IMR-90 (cell line): ENCODE measurements at regions not wholly inside any gene's neighbourhood (a gene's known extent, or its start where the extent isn't known, plus 50 kb on each side); places are given as distances from the start of the nearest gene placed in this dataset.

Experiments
- ATAC-seq: fragments of 200-7000 bp; cut with Tn5 transposase; 2 replicates; pipeline ENCODE4 v1.9.1; 2020; ENCODE audit warnings: low read depth, mild to moderate bottlenecking, moderate library complexity
- BruUV-seq: library from RNA; stranded (reverse); fragments of 400-500 nt; replicated peaks from 2 replicates; lab custom pipeline; 2021; lab: Mats Ljungman, UMichigan
- CTCF ChIA-PET: fragments of 300-600 bp; formaldehyde crosslinking; extraction: SDS; loops from one replicate; lab custom pipeline; 2021; ENCODE audit warnings: antibody characterized with exemption; lab: Yijun Ruan, JAX
- POLR2A ChIA-PET: fragments of 300-600 bp; sonication (Branson Sonifier 250); formaldehyde crosslinking; loops from one replicate; lab custom pipeline; 2022; ENCODE audit warnings: antibody characterized with exemption; ENCODE audit not compliant: unreplicated experiment; lab: Charles Lee
- DNase-seq: peaks from one replicate; pipeline ENCODE4 v3.0.0; 2013
- H2AFZ ChIP-seq: replicated peaks from 2 replicates; pipeline ENCODE3; 2013; ENCODE audit warnings: low read length, mild to moderate bottlenecking; ENCODE audit not compliant: poor library complexity
- H2AK5ac ChIP-seq: 2 replicates; pipeline ENCODE4 v1.6.1; 2013; ENCODE audit warnings: low read depth, low read length, inconsistent platforms
- H2AK9ac ChIP-seq: replicated peaks from 2 replicates; pipeline ENCODE3; 2013; ENCODE audit warnings: mild to moderate bottlenecking, low read depth, low read length, moderate library complexity; ENCODE audit not compliant: poor library complexity
- H2BK120ac ChIP-seq: 2 replicates; pipeline ENCODE4 v1.6.1; 2013; ENCODE audit warnings: low read depth, low read length, inconsistent platforms
- H2BK15ac ChIP-seq: 3 replicates; pipeline ENCODE4 v1.6.1; 2013; ENCODE audit warnings: low read depth, low read length, inconsistent platforms
- H2BK20ac ChIP-seq: 2 replicates; pipeline ENCODE4 v1.6.1; 2013; ENCODE audit warnings: low read depth, mild to moderate bottlenecking, inconsistent platforms, low read length, moderate library complexity
- H2BK5ac ChIP-seq: 2 replicates; pipeline ENCODE4 v1.6.1; 2013; ENCODE audit warnings: mild to moderate bottlenecking, low read depth, low read length, inconsistent platforms; ENCODE audit not compliant: poor library complexity, severe bottlenecking
- H3K14ac ChIP-seq: replicated peaks from 2 replicates; pipeline ENCODE4 v1.6.1; 2013; ENCODE audit warnings: low read depth, low read length, inconsistent platforms
- H3K18ac ChIP-seq: 2 replicates; pipeline ENCODE4 v1.6.1; 2013; ENCODE audit warnings: low read depth, low read length, control low read depth
- H3K23ac ChIP-seq: 2 replicates; pipeline ENCODE4 v1.6.1; 2013; ENCODE audit warnings: low read depth, low read length, inconsistent platforms
- H3K27ac ChIP-seq: 2 replicates; pipeline ENCODE4 v1.5.1; 2013; ENCODE audit warnings: mild to moderate bottlenecking, control low read depth, low read length; ENCODE audit not compliant: insufficient read depth
- H3K27me3 ChIP-seq: 2 replicates; pipeline ENCODE4 v1.6.1; 2013; ENCODE audit warnings: low read length; ENCODE audit not compliant: control insufficient read depth, insufficient read depth
- H3K36me3 ChIP-seq: 2 replicates; pipeline ENCODE4 v1.6.1; 2013; ENCODE audit warnings: low read length, mixed read lengths; ENCODE audit not compliant: control insufficient read depth, insufficient read depth
- H3K4ac ChIP-seq: 2 replicates; pipeline ENCODE4 v1.6.1; 2013; ENCODE audit warnings: low read depth, low read length, inconsistent platforms
- H3K4me1 ChIP-seq: 2 replicates; pipeline ENCODE4 v1.6.1; 2013; ENCODE audit warnings: low read length, mixed read lengths; ENCODE audit not compliant: control insufficient read depth, insufficient read depth
- H3K4me2 ChIP-seq: 2 replicates; pipeline ENCODE4 v1.6.1; 2013; ENCODE audit warnings: low read depth, mild to moderate bottlenecking, control low read depth, low read length, moderate library complexity
- H3K4me3 ChIP-seq: 2 replicates; pipeline ENCODE4 v1.5.1; 2013; ENCODE audit warnings: low read depth, mild to moderate bottlenecking, control low read depth, low read length, moderate library complexity; ENCODE audit not compliant: insufficient read depth
- H3K56ac ChIP-seq: 2 replicates; pipeline ENCODE4 v1.6.1; 2013; ENCODE audit warnings: low read length, inconsistent platforms; ENCODE audit not compliant: insufficient read depth; ENCODE audit errors: extremely low read depth
- H3K79me1 ChIP-seq, 2 experiments: 2 replicates each; pipeline ENCODE4 v1.6.1; 2013; ENCODE audit warnings: low read length in 2 of 2, inconsistent platforms in 1 of 2, low read depth in 1 of 2
- H3K9ac ChIP-seq: 2 replicates; pipeline ENCODE4 v1.6.1; 2013; ENCODE audit warnings: low read depth, low read length, control low read depth
- H3K9me1 ChIP-seq: 2 replicates; pipeline ENCODE4 v1.6.1; 2013; ENCODE audit warnings: low read length, inconsistent platforms; ENCODE audit not compliant: insufficient read depth
- H3K9me3 ChIP-seq: 2 replicates; pipeline ENCODE4 v1.6.1; 2013; ENCODE audit warnings: low read length; ENCODE audit not compliant: control insufficient read depth, insufficient read depth
- H4K20me1 ChIP-seq: 2 replicates; pipeline ENCODE4 v1.6.1; 2013; ENCODE audit warnings: low read length, inconsistent platforms; ENCODE audit not compliant: insufficient read depth
- H4K5ac ChIP-seq: 2 replicates; pipeline ENCODE4 v1.6.1; 2013; ENCODE audit warnings: mild to moderate bottlenecking, low read depth, low read length, control low read depth
- H4K8ac ChIP-seq, 2 experiments: 2 replicates each; pipeline ENCODE4 v1.6.1; 2013; ENCODE audit warnings: low read depth in 2 of 2, low read length in 2 of 2, control low read depth in 1 of 2, inconsistent platforms in 1 of 2
- H4K91ac ChIP-seq: 2 replicates; pipeline ENCODE4 v1.6.1; 2013; ENCODE audit warnings: low read depth, low read length, inconsistent platforms; ENCODE audit not compliant: insufficient read depth
- BHLHE40 ChIP-seq: fragments of 150-350 bp; IDR thresholded peaks from 2 replicates; pipeline ENCODE4 v1.6.1; 2016; ENCODE audit warnings: mild to moderate bottlenecking, low read depth, low read length
- CEBPB ChIP-seq: IDR thresholded peaks from 2 replicates; pipeline ENCODE4 v1.6.1; 2012; ENCODE audit warnings: low read depth, low read length, improper control_type of control experiment
- CHD1 ChIP-seq: IDR thresholded peaks from 2 replicates; pipeline ENCODE4 v1.6.1; 2012; ENCODE audit warnings: low read depth, low read length, improper control_type of control experiment
- FOS ChIP-seq: fragments of 150-350 bp; IDR thresholded peaks from 2 replicates; pipeline ENCODE4 v1.6.1; 2016; ENCODE audit warnings: low read depth, low read length
- MAFK ChIP-seq: IDR thresholded peaks from 2 replicates; pipeline ENCODE4 v1.6.1; 2012; ENCODE audit warnings: low read depth, low read length, improper control_type of control experiment
- MAZ ChIP-seq: IDR thresholded peaks from 2 replicates; pipeline ENCODE4 v1.6.1; 2012; ENCODE audit warnings: low read depth, mild to moderate bottlenecking, low read length, improper control_type of control experiment, moderate library complexity, borderline replicate concordance
- MXI1 ChIP-seq: IDR thresholded peaks from 2 replicates; pipeline ENCODE4 v1.6.1; 2012; ENCODE audit warnings: low read depth, mild to moderate bottlenecking, low read length, moderate library complexity, borderline replicate concordance
- NFE2L2 ChIP-seq: fragments of 150-350 bp; IDR thresholded peaks from 2 replicates; pipeline ENCODE4 v1.6.1; 2016; ENCODE audit warnings: low read depth, mild to moderate bottlenecking, low read length
- POLR2A ChIP-seq: IDR thresholded peaks from 2 replicates; pipeline ENCODE4 v1.6.1; 2012; ENCODE audit warnings: mild to moderate bottlenecking, low read depth, low read length
- RAD21 ChIP-seq: IDR thresholded peaks from 2 replicates; pipeline ENCODE4 v1.6.1; 2012; ENCODE audit warnings: low read length, improper control_type of control experiment
- RCOR1 ChIP-seq: IDR thresholded peaks from 2 replicates; pipeline ENCODE4 v1.6.1; 2012; ENCODE audit warnings: mild to moderate bottlenecking, low read length, improper control_type of control experiment; ENCODE audit not compliant: insufficient replicate concordance
- RFX5 ChIP-seq: IDR thresholded peaks from 2 replicates; pipeline ENCODE4 v1.8.0; 2012; ENCODE audit warnings: low read depth, mild to moderate bottlenecking, low read length, moderate library complexity
- SMC3 ChIP-seq: fragments of 150-350 bp; IDR thresholded peaks from 2 replicates; pipeline ENCODE4 v1.6.1; 2016; ENCODE audit warnings: low read depth, mild to moderate bottlenecking, antibody characterized with exemption, low read length, moderate library complexity
- WGBS, 2 experiments: methylation state at CpG; one replicate each; pipeline versions ENCODE4 v1.1.5 to v1.1.7; 2013; ENCODE audit warnings: missing lambda C conversion rate in 2 of 2; ENCODE audit not compliant: insufficient read length in 1 of 2; ENCODE audit errors: extremely low coverage in 2 of 2; 5-methylcytosine and 5-hydroxymethylcytosine counted together
- dilution Hi-C: fragments of 300-500 bp; cut with HindIII; formaldehyde crosslinking; loops from one replicate; pipeline ENCODE4 v1.14.3; 2018; ENCODE audit warnings: low sequenced_read_pairs; ENCODE audit not compliant: unreplicated experiment
- in situ Hi-C: fragments of 300-500 bp; cut with MboI; formaldehyde crosslinking; loops from 3 replicates; pipeline ENCODE4 v1.14.3; 2019; ENCODE audit warnings: low sequenced_read_pairs, inconsistent platforms, mixed read lengths
- intact Hi-C: fragments of 100-400 bp; cut with micrococcal nuclease; formaldehyde crosslinking; loops from 2 replicates; pipeline ENCODE4 v1.10.0; 2022
- TF ChIP-seq, protein P1 (sequence below): conservative IDR thresholded peaks from 2 replicates; pipeline ENCODE4 v1.5.1; 2012; ENCODE audit warnings: mild to moderate bottlenecking, low read depth, low read length, improper control_type of control experiment
- TF ChIP-seq, protein P2 (sequence below): fragments of 150-350 bp; IDR thresholded peaks from 2 replicates; pipeline ENCODE4 v1.6.1; 2016; ENCODE audit warnings: low read depth, mild to moderate bottlenecking, low read length, moderate library complexity, borderline replicate concordance
- TF ChIP-seq, protein P3 (sequence below): fragments of 150-350 bp; IDR thresholded peaks from 2 replicates; pipeline ENCODE4 v1.6.1; 2017; ENCODE audit warnings: mild to moderate bottlenecking, antibody characterized with exemption, low read length, low read depth

- Histone ChIP-seq H4K20me1 (no peaks in the 10 kb centered on the region), H3K36me3 (no peaks in the 10 kb centered on the region), H2BK120ac (no peak overlapping the region), H2BK5ac (no peak overlapping the region), H3K4ac (no peak overlapping the region), H3K4me3 (no peak overlapping the region), H3K79me1 (no peaks in the 10 kb centered on the region), H3K9me1 (no peaks in the 10 kb centered on the region), H3K27me3 (no peaks in the 10 kb centered on the region), H3K14ac (no peak overlapping the region), H3K9ac (no peak overlapping the region), H2AK5ac (no peak overlapping the region), H3K56ac (no peak overlapping the region), H2BK20ac (no peak overlapping the region), H4K8ac (no peak overlapping the region), H3K4me2 (no peak overlapping the region), H4K91ac (no peak overlapping the region), H3K9me3 (no peaks in the 10 kb centered on the region), H4K5ac (no peak overlapping the region), H3K23ac (no peak overlapping the region), H2BK15ac (no peak overlapping the region), H2AFZ (no peak overlapping the region), H2AK9ac (no peak overlapping the region), H3K18ac (no peak overlapping the region), H3K4me1 (0 out of 2 replicates have a peak, but pooled peaks cover 4% of the 10 kb centered on the region), H3K27ac (no peak overlapping the region)
- DNase-seq = peak; percentile 83
- ChIA-PET POLR2A (no interaction called here), CTCF (interaction anchor here (0.6 kb wide), 1 partner anchor 93 kb away, joined by 3 read pairs; no protein-coding TSS in a partner anchor)
- in situ Hi-C loops (no loop called here), intact Hi-C loops (no loop called here), dilution Hi-C loops (no loop called here)
- ATAC-seq = no peak
- BruUV-seq = no TSS peak
- TF ChIP-seq RFX5 = no peak
- no peak for TF ChIP-seq CEBPB
- TF ChIP-seq, protein P1, sequence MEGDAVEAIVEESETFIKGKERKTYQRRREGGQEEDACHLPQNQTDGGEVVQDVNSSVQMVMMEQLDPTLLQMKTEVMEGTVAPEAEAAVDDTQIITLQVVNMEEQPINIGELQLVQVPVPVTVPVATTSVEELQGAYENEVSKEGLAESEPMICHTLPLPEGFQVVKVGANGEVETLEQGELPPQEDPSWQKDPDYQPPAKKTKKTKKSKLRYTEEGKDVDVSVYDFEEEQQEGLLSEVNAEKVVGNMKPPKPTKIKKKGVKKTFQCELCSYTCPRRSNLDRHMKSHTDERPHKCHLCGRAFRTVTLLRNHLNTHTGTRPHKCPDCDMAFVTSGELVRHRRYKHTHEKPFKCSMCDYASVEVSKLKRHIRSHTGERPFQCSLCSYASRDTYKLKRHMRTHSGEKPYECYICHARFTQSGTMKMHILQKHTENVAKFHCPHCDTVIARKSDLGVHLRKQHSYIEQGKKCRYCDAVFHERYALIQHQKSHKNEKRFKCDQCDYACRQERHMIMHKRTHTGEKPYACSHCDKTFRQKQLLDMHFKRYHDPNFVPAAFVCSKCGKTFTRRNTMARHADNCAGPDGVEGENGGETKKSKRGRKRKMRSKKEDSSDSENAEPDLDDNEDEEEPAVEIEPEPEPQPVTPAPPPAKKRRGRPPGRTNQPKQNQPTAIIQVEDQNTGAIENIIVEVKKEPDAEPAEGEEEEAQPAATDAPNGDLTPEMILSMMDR = no peak
- no peak for TF ChIP-seq MAZ
- no peak for TF ChIP-seq RCOR1
- no peak for TF ChIP-seq BHLHE40
- TF ChIP-seq FOS = no peak
- TF ChIP-seq SMC3 = no peak
- no peak for TF ChIP-seq MAFK
- no peak for TF ChIP-seq MXI1
- TF ChIP-seq CHD1 = no peak
- TF ChIP-seq NFE2L2 = no peak
- TF ChIP-seq RAD21 = no peak
- TF ChIP-seq, protein P2, sequence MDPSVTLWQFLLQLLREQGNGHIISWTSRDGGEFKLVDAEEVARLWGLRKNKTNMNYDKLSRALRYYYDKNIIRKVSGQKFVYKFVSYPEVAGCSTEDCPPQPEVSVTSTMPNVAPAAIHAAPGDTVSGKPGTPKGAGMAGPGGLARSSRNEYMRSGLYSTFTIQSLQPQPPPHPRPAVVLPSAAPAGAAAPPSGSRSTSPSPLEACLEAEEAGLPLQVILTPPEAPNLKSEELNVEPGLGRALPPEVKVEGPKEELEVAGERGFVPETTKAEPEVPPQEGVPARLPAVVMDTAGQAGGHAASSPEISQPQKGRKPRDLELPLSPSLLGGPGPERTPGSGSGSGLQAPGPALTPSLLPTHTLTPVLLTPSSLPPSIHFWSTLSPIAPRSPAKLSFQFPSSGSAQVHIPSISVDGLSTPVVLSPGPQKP = no peak
- TF ChIP-seq POLR2A = no peak
- TF ChIP-seq, protein P3, sequence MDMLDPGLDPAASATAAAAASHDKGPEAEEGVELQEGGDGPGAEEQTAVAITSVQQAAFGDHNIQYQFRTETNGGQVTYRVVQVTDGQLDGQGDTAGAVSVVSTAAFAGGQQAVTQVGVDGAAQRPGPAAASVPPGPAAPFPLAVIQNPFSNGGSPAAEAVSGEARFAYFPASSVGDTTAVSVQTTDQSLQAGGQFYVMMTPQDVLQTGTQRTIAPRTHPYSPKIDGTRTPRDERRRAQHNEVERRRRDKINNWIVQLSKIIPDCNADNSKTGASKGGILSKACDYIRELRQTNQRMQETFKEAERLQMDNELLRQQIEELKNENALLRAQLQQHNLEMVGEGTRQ = no peak
- WGBS, 2 experiments = no CpG with 5 or more reads among the region's 1 CpG
Measured at GRCh38 chr9:115289757-115290208, 171.8 kb upstream of the TNC start.
